Esophagus mucosa (tissue), 1 donor: ENCODE measurements at regions not wholly inside any gene's neighbourhood (a gene's known extent, or its start where the extent isn't known, plus 50 kb on each side); places are given as distances from the start of the nearest gene placed in this dataset.
A peak's percentile ranks its signal among the peaks of the same experiment; 100 is the strongest.
"Not testable (repeated sequence)": the region's sequence is repeated elsewhere in the genome, so short reads cannot be mapped to it uniquely, and the experiment has no call there.

Source experiments
- ATAC-seq: fragments of 200-7000 bp; cut with Tn5 transposase; one replicate; pipeline ENCODE4 v1.9.1; 2020
- donor health status: DM: yes; HTN: yes; CAD: no.

DNA sequence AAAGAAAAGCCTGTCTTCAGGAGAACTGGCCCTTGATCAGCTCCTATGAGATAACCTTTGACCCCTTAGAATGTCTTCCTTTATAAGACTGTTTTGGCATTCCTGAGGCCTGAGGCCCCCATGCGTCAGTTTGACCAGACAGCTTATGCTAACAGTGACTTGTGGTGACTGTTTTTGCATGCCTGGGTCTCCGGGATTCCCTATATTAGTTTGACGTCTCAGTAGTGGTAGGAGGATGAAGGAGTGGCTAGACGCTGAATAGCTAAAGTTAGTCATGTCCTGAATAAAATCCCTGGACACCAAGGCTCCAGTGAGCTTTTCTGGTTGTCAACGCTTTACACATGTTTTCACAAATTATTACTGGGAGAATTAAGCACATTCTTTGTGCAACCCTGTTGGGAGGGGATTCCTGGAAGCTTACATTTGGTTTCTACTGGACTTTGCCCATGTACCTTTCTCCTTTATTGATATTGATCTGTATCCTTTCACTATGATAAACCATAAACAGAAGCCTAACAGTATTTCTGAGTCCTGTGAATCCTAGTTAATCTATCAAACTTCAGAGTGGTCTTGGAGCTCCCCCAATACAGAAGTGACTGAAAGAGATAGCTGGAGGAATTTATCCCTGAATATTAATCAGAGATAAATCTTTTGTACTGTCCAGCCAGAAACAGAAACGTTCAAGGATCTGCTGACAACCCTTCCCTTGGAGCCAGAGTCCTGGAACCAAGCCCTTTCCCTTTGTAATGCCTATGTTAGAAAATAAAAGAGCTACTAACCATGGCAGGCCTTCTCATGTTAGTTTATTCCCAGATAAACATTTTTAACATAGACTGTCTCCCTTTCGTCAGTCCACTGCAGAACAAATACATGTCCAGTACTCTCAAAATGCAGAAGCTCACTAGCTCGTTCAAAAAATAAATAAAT is 479.2 kb downstream of the RPS29 start:
- ATAC-seq, result no peak

GRCh38 chr14:49105956-49106355 is 480.2 kb downstream of the RPS29 start:
- ATAC-seq, result no peak

GRCh38 chr14:49105512-49105911 is 480.7 kb downstream of the RPS29 start:
- ATAC-seq, result no peak

GRCh38 chr14:49092345-49092744 is 493.8 kb downstream of the RPS29 start:
- no peak for ATAC-seq

GRCh38 chr14:49089107-49089506 is 497.1 kb downstream of the RPS29 start:
- no peak for ATAC-seq

GRCh38 chr14:49073292-49073691 is 512.9 kb downstream of the RPS29 start:
- ATAC-seq, result not testable (repeated sequence)

- ATAC-seq, result no peak
These were observed 527.7 kb downstream of the RPS29 start for GRCh38 chr14:49058511-49058910.

DNA sequence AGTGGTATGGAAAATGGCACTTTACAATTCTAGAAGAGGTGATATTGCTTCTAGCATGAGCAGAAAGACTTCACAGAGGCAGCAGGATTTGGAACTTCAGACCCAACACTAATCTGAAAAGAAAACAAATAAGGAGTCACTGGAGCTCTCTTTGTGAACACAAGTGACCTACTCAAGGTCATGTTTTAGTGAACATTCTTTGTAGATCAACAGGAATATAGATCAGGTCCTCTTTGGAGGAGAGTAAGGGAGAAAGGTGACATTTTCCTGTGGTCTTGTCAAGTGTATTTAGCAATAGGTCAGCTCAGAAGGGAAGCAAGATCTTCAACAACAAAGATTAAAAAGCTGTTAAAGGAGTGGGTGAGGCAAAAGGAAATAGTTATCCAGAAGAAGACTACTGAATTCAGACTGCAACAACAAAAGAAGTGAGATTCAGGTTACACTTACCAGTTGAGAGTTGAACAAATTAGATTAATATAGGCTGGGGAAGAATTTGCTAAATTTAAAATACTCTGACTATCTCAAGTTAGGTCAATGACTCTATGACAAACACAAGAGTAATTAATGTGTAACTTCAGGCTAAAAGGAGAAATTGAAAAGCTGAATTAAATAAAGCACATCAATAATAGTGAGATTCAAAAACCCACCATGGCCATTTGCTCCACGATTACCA is 528.2 kb downstream of the RPS29 start:
- no peak for ATAC-seq

GRCh38 chr14:49056021-49056420 is 530.2 kb downstream of the RPS29 start:
- no peak for ATAC-seq

GRCh38 chr14:49052521-49052920 is 533.7 kb downstream of the RPS29 start:
- no peak for ATAC-seq

DNA sequence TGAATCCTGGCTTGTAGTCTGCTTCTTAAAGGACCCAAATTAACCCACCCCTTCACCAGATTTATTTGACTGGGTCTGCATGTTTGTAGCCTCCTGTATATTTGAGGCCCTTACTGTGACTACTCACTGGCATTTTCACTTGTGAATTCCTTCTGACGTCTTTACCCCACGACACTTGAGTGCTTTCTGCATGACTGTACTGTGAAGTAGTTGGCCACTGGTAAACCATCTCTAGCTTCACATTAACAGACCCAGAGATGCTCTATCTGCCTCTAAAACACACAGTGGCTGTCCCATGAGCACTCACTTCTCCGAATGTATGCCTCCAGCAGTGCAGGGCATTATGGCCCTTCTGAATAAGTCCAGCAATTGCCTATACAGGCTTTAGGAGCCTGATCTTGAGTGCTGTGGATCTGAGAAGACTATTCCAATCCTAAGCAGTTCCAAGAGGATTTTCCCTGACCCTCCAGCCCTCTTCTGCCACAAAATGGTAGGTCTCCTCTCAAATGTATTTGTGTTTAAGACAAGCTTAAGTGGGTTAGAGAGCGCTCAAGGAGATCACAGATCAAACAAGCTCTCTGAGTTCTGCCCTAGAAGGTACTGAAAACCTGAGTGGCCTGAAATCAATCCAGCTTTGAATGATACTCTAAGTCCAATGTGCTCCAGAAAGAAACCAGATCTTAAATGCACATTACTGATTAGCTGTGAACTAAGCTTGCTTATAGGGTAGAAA is 534.7 kb downstream of the RPS29 start:
- ATAC-seq, result no peak

- no peak for ATAC-seq
These were observed 535.4 kb downstream of the RPS29 start for GRCh38 chr14:49050822-49051221.

DNA sequence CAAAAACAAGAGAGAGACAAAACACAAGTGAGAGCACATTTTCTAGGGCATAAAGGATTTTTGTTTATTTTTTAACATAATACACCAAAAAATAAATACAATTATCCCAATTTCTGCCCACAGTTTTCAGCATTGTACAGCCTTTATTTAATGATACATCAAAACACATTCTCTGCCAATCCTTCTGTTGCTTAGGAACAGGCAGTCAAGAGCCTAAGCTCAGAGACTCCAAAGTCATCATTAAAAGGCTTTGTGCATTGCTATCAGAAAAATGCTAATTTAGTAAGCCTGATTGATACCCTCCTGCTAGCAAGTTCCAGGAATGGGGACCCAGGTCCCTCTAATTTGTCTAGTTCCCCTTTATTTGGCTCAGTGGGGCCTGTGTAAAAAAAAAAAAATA is 536.5 kb downstream of the RPS29 start:
- ATAC-seq, result no peak

- ATAC-seq, result no peak
These were observed 541.2 kb downstream of the RPS29 start for GRCh38 chr14:49044981-49045380.

GRCh38 chr14:49036984-49037516 is 549.1 kb downstream of the RPS29 start:
- ATAC-seq, result no peak

DNA sequence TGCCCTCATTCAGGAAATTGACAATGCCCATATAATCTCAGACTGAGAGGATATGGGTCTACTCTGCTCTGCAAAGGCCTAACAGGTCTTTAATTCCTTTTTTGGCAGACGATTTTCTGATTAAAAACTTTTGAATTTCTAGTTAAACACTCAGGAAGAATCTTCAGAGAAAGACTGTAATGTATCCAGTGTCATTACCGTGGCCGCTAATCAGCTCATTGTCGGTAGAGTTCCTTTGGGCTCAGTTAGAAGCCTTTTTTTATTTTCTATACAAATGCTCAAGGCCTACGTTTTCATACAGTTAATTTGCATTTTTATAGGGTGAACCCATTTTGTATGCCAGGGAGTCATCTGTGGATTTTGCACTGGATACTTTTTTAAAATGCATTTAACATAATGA is 549.9 kb downstream of the RPS29 start:
- no peak for ATAC-seq

DNA sequence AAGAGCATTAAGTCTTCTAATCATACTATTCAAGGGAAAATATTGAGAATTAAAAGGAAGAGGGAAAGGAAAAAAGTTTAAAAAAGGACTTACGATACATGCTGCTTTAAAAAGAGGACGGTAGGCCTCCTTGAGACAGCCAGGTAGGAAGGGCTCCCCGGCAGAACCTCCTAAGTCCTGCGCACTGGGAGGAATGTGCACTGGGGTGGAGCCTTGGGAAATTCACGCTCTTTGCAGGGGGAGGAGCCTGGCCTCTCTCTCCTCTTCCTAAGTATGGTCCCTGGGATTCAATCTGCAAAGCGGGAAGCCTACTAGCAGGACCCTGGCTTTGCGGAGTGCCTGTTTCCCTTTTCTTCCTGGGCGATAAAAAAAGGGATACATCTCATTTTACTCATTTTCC is 553.0 kb downstream of the RPS29 start:
- no peak for ATAC-seq

- ATAC-seq, result not testable (repeated sequence)
These were observed 554.5 kb downstream of the RPS29 start for GRCh38 chr14:49031710-49032109.

- peak; percentile 39 for ATAC-seq
These were observed 566.6 kb downstream of the RPS29 start for GRCh38 chr14:49019467-49020115.

GRCh38 chr14:49017447-49017846 is 568.7 kb downstream of the RPS29 start:
- no peak for ATAC-seq

DNA sequence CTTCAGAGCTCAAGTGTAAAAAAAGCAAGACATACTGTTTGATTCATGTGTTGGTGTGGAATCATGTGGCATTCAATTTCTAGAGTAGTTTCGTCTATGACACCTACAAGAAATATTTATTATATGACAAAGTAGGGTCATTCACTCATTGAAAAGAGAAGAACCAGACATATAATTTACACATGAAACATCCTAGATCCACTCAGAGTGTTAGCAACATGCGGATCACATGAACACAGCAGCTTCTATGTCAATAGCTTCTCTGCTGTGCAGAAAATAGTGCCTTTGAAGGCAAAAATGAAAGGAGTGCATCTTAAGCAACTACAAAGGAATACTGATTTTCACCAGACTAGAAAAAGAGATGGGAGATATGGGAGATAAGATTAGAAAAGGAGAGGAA is 569.8 kb downstream of the RPS29 start:
- no peak for ATAC-seq

DNA sequence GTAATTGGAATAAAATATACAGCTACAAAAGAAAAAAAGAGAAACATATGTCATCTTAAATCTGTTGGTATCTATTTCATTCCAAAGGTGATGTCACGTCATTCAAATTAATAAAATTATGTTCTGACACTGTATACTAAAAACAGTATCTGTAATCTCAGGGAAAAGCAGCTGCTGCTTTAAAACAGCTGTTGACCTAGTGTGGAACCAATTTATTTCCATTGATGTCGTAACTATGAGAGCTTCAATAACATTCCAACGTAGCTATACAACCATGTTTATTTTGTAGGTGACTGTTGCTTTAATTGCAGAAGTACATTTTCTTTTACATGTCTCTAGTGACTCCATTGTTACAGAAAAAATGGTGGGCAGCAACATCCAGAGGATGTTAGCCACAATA is 571.7 kb downstream of the RPS29 start:
- ATAC-seq, result no peak

- no peak for ATAC-seq
These were observed 577.8 kb downstream of the RPS29 start for GRCh38 chr14:49008363-49008762.
